Posterior cingulate gyrus (tissue), 11 donors: ENCODE measurements at regions not wholly inside any gene's neighbourhood (a gene's known extent, or its start where the extent isn't known, plus 50 kb on each side); places are given as distances from the start of the nearest gene placed in this dataset.

ENCODE experiments used
- DNase-seq, 10 donors: peaks; one replicate each; pipeline versions ENCODE4 v3.0.0 to v3.0.0-alpha.2; 2020 to 2021; ENCODE audit warnings: mixed read lengths in 3 of 10
- intact Hi-C: fragments of 100-400 bp; cut with DNase I; formaldehyde crosslinking; loops from one replicate; pipeline ENCODE4 v1.15.1; 2023

DNA sequence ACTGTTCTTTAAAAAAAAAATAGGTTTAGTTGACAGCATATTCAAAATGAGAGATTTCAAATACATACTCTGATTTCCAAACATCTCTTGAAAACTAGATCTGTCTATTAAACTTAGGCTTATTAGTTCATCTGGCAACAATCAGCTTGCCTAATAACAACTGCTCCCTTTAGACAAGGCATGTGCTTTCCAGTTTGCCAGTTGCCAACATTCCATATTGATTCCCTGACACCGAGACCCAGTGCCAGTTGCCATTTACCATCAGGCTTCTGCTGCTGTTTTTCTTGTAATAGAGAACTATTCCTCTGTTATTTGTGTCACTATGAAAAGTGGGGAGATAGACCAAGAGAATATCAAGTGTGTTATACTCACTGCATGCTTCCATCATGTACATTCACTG is 256.0 kb downstream of the C1D start:
- intact Hi-C loops, result no loop called here
- DNase-seq, result no peak

DNA sequence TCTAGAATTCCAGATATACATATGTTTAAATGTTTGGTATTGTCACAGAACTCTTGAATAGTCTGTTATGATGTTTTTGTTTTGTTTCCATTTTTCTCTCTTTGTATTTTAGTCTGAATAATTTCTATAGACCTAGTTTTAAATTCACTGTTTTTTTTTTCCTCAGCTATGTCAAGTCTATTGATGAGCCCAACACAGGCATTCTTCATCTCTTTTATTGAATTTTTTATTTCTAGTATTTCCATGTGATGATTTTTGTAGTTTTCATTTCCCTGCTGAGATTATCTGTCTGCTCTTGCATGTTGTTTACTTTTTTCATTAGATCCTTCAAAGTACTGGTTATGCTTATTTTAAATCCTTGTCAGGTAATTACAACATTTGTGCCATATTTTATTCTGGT is 254.7 kb downstream of the C1D start:
- DNase-seq, result no peak
- intact Hi-C loops, result no loop called here

DNA sequence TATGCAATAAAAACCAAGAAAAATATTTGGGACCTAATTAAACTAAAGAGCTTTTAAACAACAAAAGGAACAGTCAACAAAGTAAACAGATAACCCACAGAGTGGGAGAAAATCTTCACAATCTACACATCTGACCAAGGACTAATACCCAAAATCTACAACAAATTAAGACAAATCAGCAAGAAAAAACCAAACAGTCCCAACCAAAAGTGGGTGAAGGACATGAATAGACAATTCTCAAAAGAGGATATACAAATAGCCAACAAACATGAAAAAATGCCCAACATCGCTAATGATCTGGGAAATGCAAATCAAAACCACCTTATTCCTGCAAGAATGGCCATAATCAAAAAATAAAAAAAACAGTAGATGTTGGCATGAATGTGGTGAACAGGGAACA is 250.1 kb downstream of the C1D start:
- DNase-seq, result no peak
- intact Hi-C loops, result no loop called here

DNA sequence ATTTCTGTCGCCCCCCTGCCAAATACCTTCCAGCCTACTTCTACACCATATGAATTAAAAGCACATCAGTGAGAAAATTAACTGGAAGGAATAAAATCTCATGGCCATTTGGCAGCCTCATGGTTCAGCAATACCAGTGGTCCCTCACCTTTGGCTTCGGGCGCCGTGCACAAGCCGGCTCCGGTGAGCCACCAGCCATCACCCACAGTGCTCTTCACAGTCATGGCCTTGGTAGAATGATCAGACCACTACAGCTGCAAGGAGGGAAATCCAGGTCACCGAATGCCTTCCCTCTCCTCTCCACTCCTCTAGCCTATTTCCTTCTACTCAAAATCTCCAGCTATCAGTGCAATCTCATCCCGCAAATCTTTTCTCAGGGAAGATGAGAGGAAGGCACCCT is 239.1 kb downstream of the C1D start:
- intact Hi-C loops, result no loop called here
- no peak for DNase-seq

DNA sequence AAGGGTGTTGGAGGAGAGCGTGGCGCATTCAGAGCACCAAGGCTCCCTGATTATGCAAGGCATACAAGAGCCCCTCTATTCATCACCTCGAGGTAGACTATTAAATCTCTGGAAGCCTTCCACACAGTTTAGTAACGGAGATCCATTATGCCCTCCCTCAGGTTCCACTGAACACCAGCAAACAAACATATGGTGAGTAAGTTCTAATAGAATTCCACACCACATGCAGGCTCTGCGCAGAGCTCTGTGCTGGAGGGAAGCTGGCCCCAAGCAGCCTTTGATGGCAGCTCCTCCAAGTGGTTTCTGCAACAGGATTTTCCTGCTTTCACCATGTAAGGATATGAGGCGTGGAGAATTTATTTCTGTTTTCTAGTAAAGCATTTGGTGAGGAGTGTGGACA is 238.6 kb downstream of the C1D start:
- intact Hi-C loops, result no loop called here
- no peak for DNase-seq

DNA sequence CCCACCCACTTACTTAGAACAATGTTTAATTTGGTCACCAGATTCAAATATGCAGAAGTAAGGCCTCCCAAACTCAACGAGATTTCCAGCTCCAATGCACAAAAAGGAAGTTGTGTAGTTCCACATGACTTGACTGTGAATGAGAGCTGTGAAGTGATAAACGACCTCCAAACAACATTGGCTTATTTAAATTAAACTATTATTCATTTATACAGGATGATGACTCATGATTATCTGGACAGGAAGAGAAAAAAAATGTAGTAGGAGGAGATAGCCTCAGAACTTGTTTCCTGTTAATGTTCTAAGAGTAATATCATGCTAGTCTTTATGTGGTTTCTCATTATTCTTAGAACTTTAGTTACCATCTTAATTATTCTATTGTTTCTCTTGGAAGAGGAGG is 237.3 kb downstream of the C1D start:
- intact Hi-C loops, result no loop called here
- no peak for DNase-seq

DNA sequence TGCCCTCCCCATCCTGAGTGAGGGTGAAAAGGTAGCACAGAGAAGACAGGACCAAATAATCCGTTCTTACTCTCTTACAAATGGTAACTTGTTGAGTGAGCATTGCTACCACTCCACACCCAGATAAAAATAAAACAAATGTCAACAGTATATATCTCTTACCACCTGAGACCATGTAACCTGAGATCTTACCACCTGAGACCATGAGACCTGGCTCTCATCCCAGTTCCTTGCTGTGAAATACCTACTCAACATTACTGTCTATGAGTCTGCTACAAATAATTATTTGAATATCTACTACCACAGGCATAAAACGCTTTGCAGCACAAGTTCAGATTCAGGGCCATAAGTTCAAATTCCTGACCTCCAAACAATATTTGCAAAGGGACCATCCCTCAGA is 234.7 kb downstream of the C1D start:
- DNase-seq, result no peak
- intact Hi-C loops, result no loop called here

DNA sequence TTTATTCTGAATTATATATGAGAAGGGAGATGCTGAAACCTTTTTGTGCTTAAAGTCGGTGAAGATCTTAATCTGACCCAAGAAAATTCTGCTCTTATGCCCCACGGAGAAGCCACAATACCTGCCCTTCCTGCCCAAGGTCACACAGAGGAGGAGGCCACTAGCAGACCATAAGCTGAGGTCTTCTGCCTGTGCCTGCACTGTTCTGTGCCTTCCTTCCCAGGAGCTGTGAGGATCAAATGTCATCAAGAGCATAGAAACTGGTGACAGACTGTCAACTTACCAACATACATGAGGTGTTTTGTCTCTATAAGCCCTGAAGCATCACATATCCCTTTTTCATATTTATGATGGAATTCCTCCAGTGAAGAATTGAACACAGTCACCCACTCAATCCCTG is 233.3 kb downstream of the C1D start:
- DNase-seq, result no peak
- intact Hi-C loops, result no loop called here

DNA sequence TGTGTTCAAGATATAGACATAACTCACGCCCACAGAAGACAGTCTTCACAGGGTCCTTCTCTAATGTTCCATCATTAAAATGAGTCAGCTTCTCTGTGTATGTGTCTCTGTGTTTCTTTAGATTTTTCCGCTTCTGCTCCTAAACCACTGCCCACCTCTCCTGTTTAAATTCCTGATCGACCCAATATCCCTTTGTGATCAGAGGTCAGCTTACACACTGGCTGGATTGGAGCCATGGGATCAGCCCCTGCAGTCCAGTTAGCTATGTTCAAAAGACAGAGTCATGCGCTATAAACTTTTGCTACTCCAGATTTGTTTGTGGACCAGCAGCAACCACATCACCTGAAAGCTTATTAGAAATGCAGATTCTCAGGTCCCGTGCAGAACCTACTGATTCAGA is 229.2 kb downstream of the C1D start:
- intact Hi-C loops, result no loop called here
- DNase-seq, result no peak

DNA sequence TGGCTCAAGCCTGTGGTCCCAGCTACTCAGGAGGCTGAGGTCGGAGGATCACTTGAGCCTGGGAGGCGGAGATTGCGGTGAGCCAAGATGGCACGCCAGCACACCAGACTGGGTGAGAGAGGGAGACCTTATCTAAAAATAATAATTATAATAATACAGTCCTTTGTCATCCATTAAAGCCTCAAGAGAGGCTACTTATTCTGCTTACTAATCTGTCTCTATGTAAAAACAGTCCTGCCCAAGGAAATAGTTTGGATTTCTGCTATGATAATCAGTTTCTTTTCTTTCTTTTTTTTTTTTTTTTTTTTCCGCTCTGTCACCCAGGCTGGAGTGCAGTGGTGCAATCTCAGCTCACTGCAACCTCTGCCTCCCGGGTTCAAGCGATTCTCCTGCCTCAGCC is 228.3 kb downstream of the C1D start:
- intact Hi-C loops, result no loop called here
- DNase-seq, result no peak

DNA sequence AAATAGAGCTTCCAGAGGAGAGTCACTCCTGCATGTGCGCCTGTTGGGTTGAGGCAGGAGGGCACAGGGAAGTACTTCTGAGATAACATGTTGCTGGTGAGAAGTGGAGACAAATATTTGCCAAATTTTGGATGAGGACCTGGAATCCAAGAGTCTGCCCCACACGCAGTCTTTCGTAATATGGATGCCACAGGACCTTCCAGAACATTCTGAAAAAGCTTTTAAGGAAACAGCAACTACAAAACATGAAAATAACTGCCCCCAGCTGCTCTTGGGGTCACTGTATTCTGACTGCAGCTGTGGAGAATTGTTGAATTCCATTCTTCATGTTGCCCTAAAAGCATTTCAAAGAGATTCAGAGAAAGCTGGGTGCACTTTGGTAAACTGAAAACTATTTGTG is 227.5 kb downstream of the C1D start:
- intact Hi-C loops, result loop anchor here (5.0 kb wide), 1 partner anchor 103 kb away; no protein-coding TSS in a partner anchor
- DNase-seq, result no peak

DNA sequence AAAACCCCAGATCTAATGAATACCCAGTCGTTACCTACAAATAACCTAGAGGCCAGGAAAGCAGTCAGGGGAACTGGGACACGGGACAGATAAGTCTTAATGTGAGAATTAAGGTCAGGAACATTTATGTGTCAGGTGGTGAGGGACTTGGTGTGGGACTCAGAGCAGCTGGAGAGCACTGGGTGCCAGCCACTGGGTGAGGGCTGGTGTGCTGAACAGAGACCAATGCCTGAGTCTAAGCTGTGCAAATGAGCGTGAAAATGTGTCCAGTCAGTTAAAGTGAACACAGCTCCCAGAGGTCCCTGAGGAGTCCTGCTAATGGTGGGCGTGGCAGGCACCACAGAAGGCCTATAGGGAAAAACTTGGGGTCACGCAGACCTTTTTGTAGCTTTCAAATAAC is 225.9 kb downstream of the C1D start:
- no peak for DNase-seq
- intact Hi-C loops, result loop anchor here (5.0 kb wide), 1 partner anchor 105 kb away; no protein-coding TSS in a partner anchor

DNA sequence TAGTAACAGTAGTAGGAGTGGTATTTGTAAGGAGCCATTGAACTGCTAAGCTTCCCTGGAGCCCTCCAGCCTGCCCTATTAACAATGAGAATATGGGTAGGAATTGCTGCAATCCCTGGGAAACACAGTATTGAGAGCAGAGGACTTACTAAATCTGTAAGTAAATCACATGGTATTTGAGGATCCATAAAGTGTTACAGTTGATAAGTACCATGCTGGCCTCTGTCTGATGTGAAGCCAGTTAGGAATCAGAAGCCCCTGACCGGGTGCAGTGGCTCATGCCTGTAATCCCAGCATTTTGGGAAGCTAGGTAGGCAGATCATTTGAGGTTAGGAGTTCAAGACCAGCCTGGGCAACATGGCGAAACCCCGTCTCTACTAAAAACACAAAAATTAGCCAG is 224.6 kb downstream of the C1D start:
- no peak for DNase-seq
- intact Hi-C loops, result loop anchor here (5.0 kb wide), 1 partner anchor 106 kb away; no protein-coding TSS in a partner anchor

DNA sequence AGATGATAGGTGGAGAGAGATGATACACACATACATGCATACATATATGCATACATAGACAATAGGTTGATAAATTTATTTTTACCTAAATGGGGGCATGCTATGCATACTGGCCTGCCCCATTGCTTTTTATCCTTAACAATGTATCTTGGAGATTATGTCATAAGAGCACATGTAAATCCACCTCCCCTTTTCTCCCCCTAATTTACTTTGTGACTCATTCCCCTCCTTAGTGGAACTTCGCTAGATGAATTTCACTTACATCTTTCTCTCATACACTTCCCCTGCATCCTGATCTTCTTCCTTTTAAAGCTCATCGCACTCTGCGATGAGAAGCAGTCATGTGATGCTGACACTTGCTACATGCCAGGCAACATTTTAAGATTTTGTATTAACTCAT is 223.6 kb downstream of the C1D start:
- no peak for DNase-seq
- intact Hi-C loops, result loop anchor here (5.0 kb wide), 1 partner anchor 107 kb away; no protein-coding TSS in a partner anchor

DNA sequence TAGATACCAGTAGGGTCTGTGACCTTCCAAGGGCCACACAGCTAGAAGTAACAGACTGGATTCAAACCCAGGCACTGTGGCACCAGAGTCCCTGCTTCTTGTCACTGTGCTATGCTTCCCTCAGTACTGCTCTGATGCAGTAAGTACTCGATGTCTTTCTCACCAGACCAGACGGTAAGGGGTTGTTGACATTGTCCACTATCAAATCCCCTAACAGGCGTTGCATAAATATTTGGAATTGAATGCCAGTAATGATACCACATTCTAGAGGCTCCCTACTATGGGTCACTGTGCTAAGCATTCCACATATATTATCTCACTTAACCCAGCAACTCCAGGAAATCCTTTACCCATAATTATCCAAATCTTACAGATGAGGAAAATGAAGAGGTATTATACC is 223.1 kb downstream of the C1D start:
- intact Hi-C loops, result loop anchor here (5.0 kb wide), 2 partner anchors 107 to 1417 kb away; no protein-coding TSS in a partner anchor
- no peak for DNase-seq

DNA sequence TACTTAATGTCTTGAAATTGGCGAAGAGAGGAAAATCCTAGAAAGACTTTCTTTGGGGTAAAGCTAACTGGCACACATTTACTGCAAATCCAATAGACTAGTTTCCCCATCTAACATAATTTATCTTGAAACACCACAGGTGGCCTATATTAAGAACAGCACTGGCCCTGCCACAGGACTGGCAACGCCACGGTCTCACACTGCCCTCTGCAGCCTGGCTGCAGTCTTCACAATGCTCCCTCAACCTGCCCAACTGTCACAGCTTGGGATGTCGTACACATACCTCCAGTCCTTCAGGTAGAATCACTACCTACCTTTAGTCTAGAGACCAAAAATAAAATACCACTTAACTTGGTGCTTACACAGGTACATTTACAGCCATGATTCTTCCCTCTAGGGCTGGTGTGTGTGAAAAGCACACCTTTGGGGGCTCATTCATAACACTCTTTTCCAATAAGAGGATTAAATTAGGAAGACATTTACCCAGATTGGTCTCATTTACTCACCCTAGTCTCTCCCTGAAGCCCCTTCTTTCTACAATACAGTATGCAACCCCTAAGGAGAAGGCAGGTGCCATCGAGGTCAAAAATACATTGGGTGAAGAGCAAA is 222.2 kb downstream of the C1D start:
- DNase-seq, result peak; percentile 19 to 93 (median 55)
- intact Hi-C loops, result loop anchor here (5.0 kb wide), 1 partner anchor 1418 kb away; no protein-coding TSS in a partner anchor

DNA sequence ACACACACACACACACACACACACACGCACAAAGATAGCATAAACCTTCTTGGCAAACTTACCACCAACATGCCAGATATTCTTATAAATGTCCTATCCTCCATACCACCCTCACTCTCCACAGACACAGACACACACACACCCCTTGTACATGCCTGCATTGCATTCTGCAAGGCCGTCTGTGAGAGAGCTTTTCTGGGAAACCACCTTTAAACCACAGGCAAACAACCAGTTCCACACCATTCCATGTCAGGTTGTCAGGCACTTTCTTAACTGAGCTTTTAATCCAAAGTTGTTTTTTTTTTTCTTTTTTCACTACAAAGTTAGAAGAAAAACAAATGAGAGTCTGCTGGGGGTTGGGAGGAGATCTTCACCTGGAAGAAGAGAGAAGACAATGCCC is 221.1 kb downstream of the C1D start:
- intact Hi-C loops, result loop anchor here (5.0 kb wide), 1 partner anchor 1419 kb away; no protein-coding TSS in a partner anchor
- DNase-seq, result no peak

DNA sequence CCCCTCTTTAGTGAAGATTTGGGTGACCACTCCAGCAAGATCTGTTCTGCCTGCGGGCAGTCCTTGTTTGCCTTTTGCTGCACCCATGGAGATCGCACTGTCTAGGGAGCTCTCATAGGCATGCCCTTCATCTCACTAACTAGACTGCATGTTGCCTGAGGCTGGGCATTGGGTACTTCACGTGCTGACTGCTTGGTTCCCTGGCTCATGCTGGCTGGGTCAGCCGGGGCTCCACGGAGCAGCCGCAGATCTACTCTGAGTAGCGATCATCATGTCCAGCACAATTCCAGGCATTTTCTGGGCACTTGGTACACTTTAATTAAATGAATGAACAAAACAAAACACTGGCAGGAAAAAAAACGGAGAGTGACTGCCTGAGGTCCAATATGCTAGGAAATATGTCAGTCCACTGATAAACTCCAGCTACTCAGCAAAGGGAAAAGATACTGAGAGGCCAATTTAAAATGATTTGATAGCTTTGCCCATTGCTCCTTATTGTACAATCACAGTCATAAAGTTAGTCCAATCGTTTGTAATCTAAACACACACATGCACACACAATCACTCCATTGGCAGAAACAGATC is 220.3 kb downstream of the C1D start:
- no peak for DNase-seq
- intact Hi-C loops, result loop anchor here (5.0 kb wide), 1 partner anchor 1420 kb away; no protein-coding TSS in a partner anchor

DNA sequence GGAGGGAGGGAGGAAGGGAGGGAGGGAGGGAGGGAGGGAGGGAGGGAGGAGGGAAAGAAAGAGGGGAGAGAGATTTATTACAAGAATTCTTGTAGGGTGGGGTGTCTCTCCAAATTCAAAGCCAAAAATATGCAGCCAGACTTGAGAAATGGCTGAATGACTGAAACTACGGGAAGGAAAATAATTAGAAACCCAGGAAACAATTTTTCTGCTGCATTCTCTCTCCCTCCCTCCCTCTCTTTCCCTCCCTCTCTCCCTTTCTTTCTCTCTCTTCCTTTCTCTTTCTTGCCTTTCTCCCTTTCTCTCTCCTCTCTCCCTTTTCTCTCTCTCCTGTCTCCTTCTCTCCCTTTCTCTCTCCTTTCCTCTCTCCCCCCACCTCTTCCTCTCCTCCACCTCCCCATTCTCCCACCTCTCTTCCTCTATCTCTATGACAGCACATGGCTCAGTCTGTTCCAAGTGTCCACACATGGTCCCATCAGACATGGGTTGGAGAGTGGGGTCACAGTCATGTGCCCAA is 218.7 kb downstream of the C1D start:
- DNase-seq, result no peak
- intact Hi-C loops, result loop anchor here (5.0 kb wide), 1 partner anchor 1422 kb away; no protein-coding TSS in a partner anchor

DNA sequence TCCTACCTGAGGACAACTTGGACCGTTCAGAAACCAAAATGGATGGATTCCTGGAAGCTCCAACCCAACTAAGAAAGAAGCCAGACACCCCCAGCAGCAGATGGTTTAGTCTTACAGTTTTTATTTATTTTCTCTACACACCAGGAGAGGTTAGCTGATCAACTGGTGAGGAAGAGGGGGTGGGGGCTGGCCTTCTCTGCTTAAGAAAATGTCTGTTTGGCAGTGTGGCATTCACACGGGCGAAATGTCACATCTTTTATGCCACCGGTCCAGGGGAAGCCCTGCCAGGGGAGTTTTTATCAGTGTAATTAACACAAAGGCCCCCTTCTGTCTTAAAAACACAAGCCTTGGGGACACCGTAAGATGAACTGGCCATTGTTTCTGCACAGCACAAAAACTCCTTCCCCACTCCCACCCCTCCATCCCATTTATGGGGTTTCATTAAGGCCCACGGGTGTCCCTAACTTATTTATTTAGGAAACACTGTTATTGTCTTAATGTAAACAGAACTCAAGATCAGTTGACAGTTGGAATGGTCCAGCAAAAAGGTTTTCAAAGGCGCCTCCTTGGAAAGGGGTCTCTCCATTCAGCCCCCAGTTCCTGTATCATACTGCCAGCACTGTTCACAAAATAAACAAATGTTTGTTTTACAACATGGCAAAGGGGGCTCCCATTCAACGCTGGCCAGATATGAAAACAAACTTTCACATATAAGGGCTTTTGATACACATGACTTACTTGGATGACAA is 217.0 kb downstream of the C1D start:
- intact Hi-C loops, result no loop called here
- DNase-seq, result no peak

DNA sequence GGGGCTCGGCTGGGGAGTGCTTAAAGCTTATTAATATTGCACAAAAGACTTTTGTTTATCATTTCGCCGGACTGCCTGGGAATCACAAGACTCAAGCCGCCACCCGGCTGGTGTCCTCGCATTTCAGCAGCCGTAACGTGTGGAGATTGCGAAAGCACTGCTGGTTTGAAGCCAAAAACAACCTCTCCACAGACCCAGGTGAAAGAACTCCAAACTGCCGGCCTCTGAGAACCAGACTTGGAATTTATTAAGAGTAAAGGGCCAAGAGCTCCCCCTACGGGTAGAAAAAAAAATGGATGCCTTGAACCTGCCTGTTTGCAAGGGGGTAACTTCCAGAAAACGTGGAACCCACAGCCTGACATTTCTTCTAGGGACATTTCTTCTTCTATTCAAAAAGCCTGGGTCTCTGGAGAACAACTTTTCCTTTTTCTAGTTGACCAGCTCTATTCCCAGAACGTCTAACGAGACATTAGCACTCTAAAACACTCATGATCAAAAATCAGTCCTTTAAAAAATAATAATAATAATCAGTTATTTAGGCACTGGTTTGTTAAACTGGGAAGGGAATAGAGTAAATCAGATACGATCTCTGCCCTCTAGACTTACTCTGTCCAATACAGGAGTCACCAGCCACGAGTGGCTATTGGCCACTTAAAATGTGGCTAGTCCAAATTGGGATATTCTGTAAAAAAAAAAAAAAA is 216.3 kb downstream of the C1D start:
- peak in 7 of 10 donors; percentile 11 to 70 (median 42) for DNase-seq
- intact Hi-C loops, result no loop called here
